SJCRH30 (cell line): ENCODE measurements at regions not wholly inside any gene's neighbourhood (a gene's known extent, or its start where the extent isn't known, plus 50 kb on each side); places are given as distances from the start of the nearest gene placed in this dataset.

ENCODE experiments used
- DNase-seq, 2 experiments: peaks; one replicate each; pipeline ENCODE4 v3.0.0-alpha.2; 2015 to 2020
- H3K27ac ChIP-seq: fragments of 250-450 bp; sonication (Bioruptor Pico); 2 replicates; pipeline ENCODE4 v1.5.1; 2020; ENCODE audit warnings: mild to moderate bottlenecking, moderate library complexity
- H3K27me3 ChIP-seq: fragments of 250-450 bp; sonication (Bioruptor Pico); 2 replicates; pipeline ENCODE4 v1.5.1; 2020; ENCODE audit warnings: mild to moderate bottlenecking, moderate library complexity
- H3K36me3 ChIP-seq: fragments of 250-450 bp; sonication (Bioruptor Pico); 2 replicates; pipeline ENCODE4 v1.5.1; 2020; ENCODE audit warnings: mild to moderate bottlenecking, moderate library complexity
- H3K4me1 ChIP-seq: fragments of 250-450 bp; sonication (Bioruptor Pico); 2 replicates; pipeline ENCODE4 v1.5.1; 2020; ENCODE audit warnings: mild to moderate bottlenecking, moderate library complexity
- H3K4me3 ChIP-seq: fragments of 250-450 bp; sonication (Bioruptor Pico); 2 replicates; pipeline ENCODE4 v1.5.1; 2020; ENCODE audit warnings: mild to moderate bottlenecking, moderate library complexity
- H3K9me3 ChIP-seq: fragments of 250-450 bp; sonication (Bioruptor Pico); replicated peaks from 2 replicates; pipeline ENCODE4 v1.5.1; 2020; ENCODE audit warnings: mild to moderate bottlenecking, moderate library complexity

- Histone ChIP-seq H3K4me1 (no peaks in the 10 kb centered on the region), H3K9me3 (no peaks in the 10 kb centered on the region), H3K27ac (no peak overlapping the region), H3K27me3 (peaks cover 3% of the 10 kb centered on the region; the same call in 1 of the 2 replicates), H3K36me3 (no peaks in the 10 kb centered on the region), H3K4me3 (no peak overlapping the region)
- no peak for DNase-seq
Observed at GRCh38 chr1:110777228-110777627, 95.7 kb upstream of the CD53 start.

- DNase-seq, result no peak
- Histone ChIP-seq H3K27me3 (no peaks in the 10 kb centered on the region), H3K9me3 (no peaks in the 10 kb centered on the region), H3K36me3 (no peaks in the 10 kb centered on the region), H3K4me1 (no peaks in the 10 kb centered on the region), H3K27ac (no peak overlapping the region), H3K4me3 (no peak overlapping the region)
Observed at GRCh38 chr1:110774398-110774797, 98.5 kb upstream of the CD53 start.

DNA sequence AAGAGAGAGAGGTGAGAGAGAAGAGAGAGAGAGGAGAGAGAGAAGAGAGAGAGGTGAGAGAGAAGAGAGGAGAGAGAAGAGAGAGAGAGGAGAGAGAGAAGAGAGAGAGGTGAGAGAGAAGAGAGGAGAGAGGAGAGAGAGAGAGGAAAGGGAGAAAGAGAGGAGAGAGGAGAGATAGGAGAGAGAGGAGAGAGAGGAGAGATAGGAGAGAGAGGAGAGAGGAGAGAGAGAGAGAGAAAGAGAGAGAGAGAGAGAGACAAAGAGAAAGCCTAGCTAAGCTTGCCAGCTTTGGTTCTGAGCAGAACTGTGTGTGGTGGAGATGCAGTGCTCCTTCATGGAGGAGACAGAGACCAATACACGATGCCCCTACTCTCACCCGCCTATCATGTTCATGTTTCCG is 99.1 kb upstream of the KCNA3 start:
- Histone ChIP-seq H3K36me3 (no peaks in the 10 kb centered on the region), H3K27me3 (no peaks in the 10 kb centered on the region), H3K9me3 (no peaks in the 10 kb centered on the region), H3K27ac (no peak overlapping the region), H3K4me1 (no peaks in the 10 kb centered on the region), H3K4me3 (no peak overlapping the region)
- DNase-seq, result no peak

GRCh38 chr1:110771245-110772022 is 96.7 kb upstream of the KCNA3 start:
- no peaks in the 10 kb centered on the region for H3K27me3 ChIP-seq
- H3K9me3 ChIP-seq, result no peaks in the 10 kb centered on the region
- no peak overlapping the region for H3K4me3 ChIP-seq
- no peak overlapping the region for H3K27ac ChIP-seq
- H3K36me3 ChIP-seq, result no peaks in the 10 kb centered on the region
- DNase-seq, result no peak
- H3K4me1 ChIP-seq, result no peaks in the 10 kb centered on the region

GRCh38 chr1:110770832-110771231 is 96.1 kb upstream of the KCNA3 start:
- Histone ChIP-seq H3K4me1 (no peaks in the 10 kb centered on the region), H3K27me3 (no peaks in the 10 kb centered on the region), H3K27ac (no peak overlapping the region), H3K9me3 (no peaks in the 10 kb centered on the region), H3K4me3 (no peak overlapping the region), H3K36me3 (no peaks in the 10 kb centered on the region)
- no peak for DNase-seq

- no peak overlapping the region for H3K4me3 ChIP-seq
- H3K4me1 ChIP-seq, result no peaks in the 10 kb centered on the region
- H3K36me3 ChIP-seq, result no peaks in the 10 kb centered on the region
- H3K27ac ChIP-seq, result no peak overlapping the region
- H3K27me3 ChIP-seq, result no peaks in the 10 kb centered on the region; the same call in 1 of the 2 replicates
- no peak for DNase-seq
- H3K9me3 ChIP-seq, result no peaks in the 10 kb centered on the region
Observed at GRCh38 chr1:110768605-110769004, 93.9 kb upstream of the KCNA3 start.

GRCh38 chr1:110766336-110766647 is 91.6 kb upstream of the KCNA3 start:
- Histone ChIP-seq H3K4me3 (no peak overlapping the region), H3K27ac (no peak overlapping the region), H3K9me3 (no peaks in the 10 kb centered on the region), H3K36me3 (no peaks in the 10 kb centered on the region), H3K27me3 (no peaks in the 10 kb centered on the region; the same call in 1 of the 2 replicates), H3K4me1 (no peaks in the 10 kb centered on the region)
- no peak for DNase-seq

GRCh38 chr1:110765640-110766335 is 91.0 kb upstream of the KCNA3 start:
- no peaks in the 10 kb centered on the region for H3K4me1 ChIP-seq
- H3K27me3 ChIP-seq, result no peaks in the 10 kb centered on the region; the same call in 1 of the 2 replicates
- H3K36me3 ChIP-seq, result no peaks in the 10 kb centered on the region
- peak; percentile 11 to 52 for DNase-seq
- no peaks in the 10 kb centered on the region for H3K9me3 ChIP-seq
- no peak overlapping the region for H3K27ac ChIP-seq
- H3K4me3 ChIP-seq, result no peak overlapping the region

DNA sequence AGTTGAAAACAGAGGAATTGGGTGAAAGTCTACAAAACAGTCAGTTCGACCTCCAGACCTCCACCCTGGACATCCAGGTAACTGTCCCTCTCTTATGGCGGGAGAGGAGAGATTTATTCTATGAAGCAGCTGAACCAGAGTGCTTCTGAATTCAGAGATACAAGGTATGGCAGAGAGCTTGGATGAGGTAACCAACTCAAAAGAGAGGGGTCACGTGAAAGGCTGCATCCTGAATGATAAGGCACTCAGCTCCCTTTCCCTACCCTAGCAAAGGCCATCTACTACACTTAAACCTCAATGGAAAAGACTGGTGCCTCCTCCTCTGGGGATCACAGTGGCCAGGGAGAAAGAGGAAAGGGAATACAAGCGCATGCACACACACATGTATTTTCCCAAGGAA is 88.4 kb upstream of the KCNA3 start:
- H3K4me1 ChIP-seq, result no peaks in the 10 kb centered on the region
- no peaks in the 10 kb centered on the region for H3K36me3 ChIP-seq
- no peaks in the 10 kb centered on the region for H3K9me3 ChIP-seq
- H3K27ac ChIP-seq, result no peak overlapping the region
- DNase-seq, result no peak
- H3K4me3 ChIP-seq, result no peak overlapping the region
- no peaks in the 10 kb centered on the region; the same call in 1 of the 2 replicates for H3K27me3 ChIP-seq

GRCh38 chr1:110760321-110760720 is 85.6 kb upstream of the KCNA3 start:
- no peak for DNase-seq
- Histone ChIP-seq H3K4me1 (no peaks in the 10 kb centered on the region), H3K27ac (no peak overlapping the region), H3K36me3 (no peaks in the 10 kb centered on the region), H3K9me3 (no peaks in the 10 kb centered on the region), H3K27me3 (no peaks in the 10 kb centered on the region; the same call in 1 of the 2 replicates), H3K4me3 (no peak overlapping the region)

GRCh38 chr1:110756506-110756905 is 81.8 kb upstream of the KCNA3 start:
- Histone ChIP-seq H3K4me3 (no peak overlapping the region), H3K36me3 (no peaks in the 10 kb centered on the region), H3K4me1 (no peaks in the 10 kb centered on the region), H3K27ac (no peak overlapping the region), H3K27me3 (no peaks in the 10 kb centered on the region; the same call in 1 of the 2 replicates), H3K9me3 (no peaks in the 10 kb centered on the region)
- peak; percentile 12 to 17 for DNase-seq

DNA sequence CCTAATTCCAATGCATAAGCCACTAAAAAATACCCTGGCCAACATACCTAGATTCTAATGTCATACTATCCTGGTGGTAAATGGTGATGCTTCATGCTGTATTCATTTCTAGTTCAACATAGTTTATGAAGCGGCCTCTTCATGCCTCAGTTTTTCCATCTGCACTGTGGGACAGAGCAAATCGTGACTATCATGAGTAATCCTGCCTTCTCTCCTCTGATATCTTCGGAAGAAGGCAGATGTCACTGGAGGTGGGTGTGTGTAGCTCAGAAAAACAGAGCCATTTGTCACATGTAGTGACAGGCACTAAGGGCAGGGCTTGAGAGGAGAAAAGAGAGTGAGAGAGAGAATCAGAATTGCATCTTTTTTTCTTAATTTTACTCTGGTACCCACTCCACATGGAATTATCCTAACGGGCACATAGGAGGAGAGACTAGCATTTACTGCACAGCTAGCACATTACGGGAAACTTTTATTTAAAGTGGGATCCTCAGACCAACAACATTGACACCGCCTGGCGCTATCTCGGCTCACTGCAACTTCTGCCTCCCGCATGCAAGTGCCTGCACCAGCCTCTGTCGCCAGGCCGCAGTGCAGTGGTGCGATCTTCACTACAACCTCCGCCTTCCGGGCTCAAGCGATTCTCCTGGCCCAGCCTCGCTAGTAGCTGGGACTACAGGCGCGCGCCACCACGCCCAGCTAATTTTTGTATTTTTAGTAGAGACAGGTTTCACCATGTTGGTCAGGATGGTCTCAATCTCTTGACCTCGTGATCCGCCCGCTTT is 78.4 kb upstream of the KCNA3 start:
- no peak overlapping the region for H3K4me3 ChIP-seq
- H3K36me3 ChIP-seq, result no peaks in the 10 kb centered on the region
- no peaks in the 10 kb centered on the region for H3K27me3 ChIP-seq
- H3K9me3 ChIP-seq, result no peaks in the 10 kb centered on the region
- H3K27ac ChIP-seq, result no peak overlapping the region
- no peaks in the 10 kb centered on the region for H3K4me1 ChIP-seq
- DNase-seq, result no peak

DNA sequence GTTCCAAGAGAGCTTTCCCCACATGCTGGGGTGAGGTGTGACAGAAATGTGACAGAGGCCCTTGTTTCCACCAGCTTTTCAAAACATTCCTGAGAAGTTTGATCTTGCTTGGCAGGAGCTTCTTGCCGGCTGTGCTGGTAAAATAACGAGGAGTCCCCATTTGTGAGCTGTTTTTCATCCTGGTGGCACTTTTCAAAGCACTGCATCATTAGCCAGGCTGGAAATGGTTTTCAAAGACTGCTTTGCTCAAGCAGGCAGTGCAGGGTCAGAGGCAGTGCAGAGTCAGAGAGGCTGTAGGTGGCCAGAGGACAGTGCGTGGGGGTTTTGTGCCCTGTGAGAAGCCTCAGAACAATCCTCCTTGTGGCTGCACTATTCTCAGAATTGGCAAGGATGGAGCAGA is 75.8 kb upstream of the KCNA3 start:
- Histone ChIP-seq H3K9me3 (no peaks in the 10 kb centered on the region), H3K4me3 (no peak overlapping the region), H3K27ac (no peak overlapping the region), H3K4me1 (no peaks in the 10 kb centered on the region), H3K27me3 (no peaks in the 10 kb centered on the region), H3K36me3 (no peaks in the 10 kb centered on the region)
- no peak for DNase-seq

DNA sequence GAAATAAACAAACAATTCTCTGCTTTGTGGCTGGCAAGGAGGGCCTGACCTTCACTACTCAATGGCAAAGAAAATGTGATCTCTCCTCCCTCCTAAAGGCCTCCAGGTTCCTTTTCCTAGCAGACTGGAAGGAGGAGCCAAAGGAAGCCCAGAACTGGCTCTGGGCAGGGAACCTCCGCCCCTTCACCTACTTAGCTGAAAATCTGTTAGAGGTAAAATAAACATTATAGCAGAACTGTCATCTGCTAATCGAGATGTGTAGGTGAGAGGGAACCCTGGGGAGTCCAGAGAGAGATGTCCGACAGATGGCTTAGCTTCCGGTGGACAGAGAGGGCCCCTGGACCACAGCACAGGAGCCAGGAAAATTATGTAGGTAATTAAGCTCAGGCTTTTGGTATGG is 75.2 kb upstream of the KCNA3 start:
- Histone ChIP-seq H3K4me3 (no peak overlapping the region), H3K9me3 (no peaks in the 10 kb centered on the region), H3K27me3 (no peaks in the 10 kb centered on the region), H3K4me1 (no peaks in the 10 kb centered on the region), H3K27ac (no peak overlapping the region), H3K36me3 (no peaks in the 10 kb centered on the region)
- no peak for DNase-seq

DNA sequence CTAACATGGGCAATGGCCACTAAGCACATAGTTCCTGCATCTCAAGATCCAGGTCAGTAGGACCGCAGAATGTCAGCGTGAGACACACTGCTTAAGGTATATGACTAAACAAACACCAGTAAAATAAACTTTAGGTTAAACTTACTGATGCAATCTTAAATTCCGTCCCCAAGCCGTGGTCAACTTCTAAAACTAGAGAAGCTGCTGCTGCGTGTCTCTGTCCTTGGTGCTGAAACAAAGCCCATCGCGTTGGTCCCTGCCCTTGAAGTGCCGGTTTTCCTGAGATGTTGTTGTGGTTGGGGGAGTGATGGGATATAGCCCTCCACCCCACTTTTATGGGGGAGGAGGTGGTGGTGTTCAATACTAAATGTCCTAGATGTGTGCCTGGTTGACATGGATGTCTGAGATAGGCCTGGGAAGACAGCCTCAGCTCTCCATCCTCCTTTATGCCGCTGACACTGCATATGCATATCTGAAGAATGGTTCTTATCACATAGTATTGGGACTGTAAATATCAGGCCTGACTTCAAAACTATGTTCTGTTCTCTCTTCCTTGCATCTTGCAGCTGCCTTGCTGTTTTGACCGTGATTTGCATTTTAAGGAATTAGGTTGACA is 72.0 kb upstream of the KCNA3 start:
- H3K36me3 ChIP-seq, result no peaks in the 10 kb centered on the region
- no peaks in the 10 kb centered on the region for H3K9me3 ChIP-seq
- no peaks in the 10 kb centered on the region for H3K4me1 ChIP-seq
- no peak overlapping the region for H3K27ac ChIP-seq
- H3K27me3 ChIP-seq, result no peaks in the 10 kb centered on the region
- peak; percentile 55 to 76 for DNase-seq
- H3K4me3 ChIP-seq, result no peak overlapping the region
